HepG2 (cell line): ENCODE measurements at regions not wholly inside any gene's neighbourhood (a gene's known extent, or its start where the extent isn't known, plus 50 kb on each side); places are given as distances from the start of the nearest gene placed in this dataset.

ENCODE experiments used
- ATAC-seq: fragments of 200-7000 bp; cut with Tn5 transposase; 3 replicates; pipeline ENCODE4 v1.9.1; 2020; ENCODE audit warnings: mild to moderate bottlenecking, moderate library complexity
- BruUV-seq: library from RNA; stranded (reverse); fragments of 400-500 nt; replicated peaks from 2 replicates; lab custom pipeline; 2021; lab: Mats Ljungman, UMichigan
- CTCF ChIA-PET: fragments of 300-600 bp; formaldehyde crosslinking; extraction: SDS; loops from one replicate; lab custom pipeline; 2021; ENCODE audit warnings: low total read pairs, inconsistent platforms, low intra/inter-chr PET ratio; lab: Yijun Ruan, JAX
- POLR2A ChIA-PET: fragments of 350-600 bp; sonication (Branson Sonifier 250); formaldehyde crosslinking; loops from one replicate; lab custom pipeline; 2020; ENCODE audit warnings: antibody characterized with exemption, inconsistent platforms; lab: Yijun Ruan, JAX
- DNase-seq: peaks from one replicate; pipeline ENCODE4 v3.0.0-alpha.2; 2015; ENCODE audit warnings: low spot score
- FAIRE-seq: peaks from 3 replicates; lab custom pipeline; 2011; peaks lifted over from hg19 to GRCh38; lab: Jason Lieb, UNC
- H2AFZ ChIP-seq: one replicate; pipeline ENCODE4 v1.6.1; 2011; ENCODE audit warnings: low read length, inconsistent platforms
- H3K27ac ChIP-seq: fragments of 300-600 bp; 3 replicates; pipeline ENCODE4 v1.8.0; 2011; ENCODE audit warnings: mixed run types, mild to moderate bottlenecking, mixed read lengths, low read length, inconsistent platforms; ENCODE audit not compliant: insufficient read depth; ENCODE audit errors: extremely low read length
- H3K27me3 ChIP-seq, 2 experiments: fragments of 200-600 bp in 1 of 2; 2 replicates in 1 of 2; 3 replicates in 1 of 2; pipeline versions ENCODE4 v1.6.0 to v1.8.0; 2011; ENCODE audit warnings: low read length in 2 of 2, mild to moderate bottlenecking in 2 of 2, moderate library complexity in 2 of 2, inconsistent platforms in 1 of 2; ENCODE audit not compliant: insufficient read depth in 2 of 2, control insufficient read depth in 1 of 2
- H3K36me3 ChIP-seq, 2 experiments: fragments of 200-600 bp in 1 of 2; replicated peaks in 1 of 2; 2 replicates in 1 of 2; 3 replicates in 1 of 2; pipeline versions ENCODE4 v1.5.1 to v1.8.0; 2011; ENCODE audit warnings: low read length in 2 of 2, inconsistent platforms in 1 of 2; ENCODE audit not compliant: insufficient read depth in 2 of 2, control insufficient read depth in 1 of 2
- H3K4me1 ChIP-seq: 2 replicates; pipeline ENCODE4 v1.5.1; 2012; ENCODE audit warnings: low read length, inconsistent platforms; ENCODE audit not compliant: insufficient read depth
- H3K4me2 ChIP-seq: 2 replicates; pipeline ENCODE4 v1.6.0; 2011; ENCODE audit warnings: low read depth, low read length, inconsistent platforms
- H3K4me3 ChIP-seq, 3 experiments: fragments of 200-600 bp in 1 of 3; sonication (generic), shearing (Covaris generic) in 1 of 3; replicated peaks in 1 of 3; 2 replicates each; pipeline ENCODE4 v1.5.1; 2011 to 2016; ENCODE audit warnings: low read length in 3 of 3, inconsistent platforms in 2 of 3, low read depth in 2 of 3, mild to moderate bottlenecking in 2 of 3, control low read depth in 1 of 3, mixed read lengths in 1 of 3; ENCODE audit not compliant: insufficient read depth in 1 of 3
- H3K79me2 ChIP-seq: one replicate; pipeline ENCODE4 v1.6.1; 2011; ENCODE audit warnings: low read length, inconsistent platforms; ENCODE audit not compliant: insufficient read depth
- H3K9ac ChIP-seq: 2 replicates; pipeline ENCODE4 v1.6.0; 2011; ENCODE audit warnings: mild to moderate bottlenecking, low read depth, low read length, inconsistent platforms; ENCODE audit not compliant: insufficient read depth
- H3K9me3 ChIP-seq: 2 replicates; pipeline ENCODE4 v1.5.1; 2012; ENCODE audit warnings: mild to moderate bottlenecking, low read length
- H4K20me1 ChIP-seq: 2 replicates; pipeline ENCODE4 v1.6.0; 2011; ENCODE audit warnings: inconsistent platforms, mild to moderate bottlenecking, low read length, moderate library complexity; ENCODE audit not compliant: insufficient read depth
- BCL3 ChIP-seq: sonication (generic); formaldehyde crosslinking; IDR thresholded peaks from 2 replicates; pipeline ENCODE4 v1.5.1; 2020; ENCODE audit warnings: mild to moderate bottlenecking, missing genetic modification reagents, moderate library complexity
- HDAC6 ChIP-seq: fragments of 200-600 bp; sonication (generic); IDR thresholded peaks from 2 replicates; pipeline ENCODE4 v1.7.0; 2017; ENCODE audit warnings: mild to moderate bottlenecking, antibody characterized with exemption, low read length, low read depth
- IKZF4 ChIP-seq: sonication (generic); formaldehyde crosslinking; IDR thresholded peaks from 2 replicates; pipeline ENCODE4 v1.5.1; 2020; ENCODE audit warnings: borderline replicate concordance, mild to moderate bottlenecking, low read depth, missing genetic modification reagents; ENCODE audit errors: not compliant biosample characterization
- MAFF ChIP-seq: IDR thresholded peaks from 2 replicates; pipeline ENCODE4 v1.6.1; 2011; ENCODE audit warnings: low read depth, low read length, improper control_type of control experiment
- MAFK ChIP-seq, 2 experiments: IDR thresholded peaks in 1 of 2; conservative IDR thresholded peaks in 1 of 2; 2 replicates each; pipeline ENCODE4 v1.6.1; 2011; ENCODE audit warnings: improper control_type of control experiment in 2 of 2, low read length in 2 of 2
- NFKB2 ChIP-seq: sonication (generic); formaldehyde crosslinking; IDR thresholded peaks from 2 replicates; pipeline ENCODE4 v1.4.0; 2020; ENCODE audit warnings: missing genetic modification reagents, borderline replicate concordance
- SMAD3 ChIP-seq: sonication (generic); formaldehyde crosslinking; IDR thresholded peaks from 2 replicates; pipeline ENCODE4 v1.4.0; 2020; ENCODE audit warnings: missing genetic modification reagents
- SNAPC2 ChIP-seq: sonication (generic); formaldehyde crosslinking; IDR thresholded peaks from 2 replicates; pipeline ENCODE4 v1.8.1; 2022; ENCODE audit warnings: mild to moderate bottlenecking, missing genetic modification reagents
- SYNCRIP ChIP-seq: fragments of 200-400 bp; formaldehyde crosslinking; IDR thresholded peaks from 2 replicates; pipeline ENCODE4 v1.6.1; 2018; ENCODE audit warnings: mild to moderate bottlenecking, low read depth, low read length; ENCODE audit not compliant: insufficient read depth
- THAP7 ChIP-seq: sonication (generic); formaldehyde crosslinking; IDR thresholded peaks from 2 replicates; pipeline ENCODE4 v1.8.1; 2023; ENCODE audit warnings: mild to moderate bottlenecking, missing genetic modification reagents
- ZC3H4 ChIP-seq: sonication (generic); formaldehyde crosslinking; IDR thresholded peaks from 2 replicates; pipeline ENCODE4 v1.4.0; 2020; ENCODE audit warnings: missing genetic modification reagents, borderline replicate concordance
- ZNF329 ChIP-seq: sonication (generic); formaldehyde crosslinking; IDR thresholded peaks from 2 replicates; pipeline ENCODE4 v1.9.0; 2021; ENCODE audit warnings: low read depth, mild to moderate bottlenecking, missing genetic modification reagents
- ZNF674 ChIP-seq: sonication (generic); formaldehyde crosslinking; IDR thresholded peaks from 2 replicates; pipeline ENCODE4 v1.5.0; 2020; ENCODE audit warnings: low read depth, mild to moderate bottlenecking, missing genetic modification reagents
- ZNF891 ChIP-seq: sonication (generic); formaldehyde crosslinking; IDR thresholded peaks from 2 replicates; pipeline ENCODE4 v1.5.0; 2020; ENCODE audit warnings: mild to moderate bottlenecking, missing genetic modification reagents
- WGBS: methylation state at CpG from one replicate; pipeline ENCODE4 v1.1.6; 2017; ENCODE audit warnings: low lambda C conversion rate; 5-methylcytosine and 5-hydroxymethylcytosine counted together
- in situ Hi-C: cut with HindIII; loops from 2 replicates; pipeline ENCODE4 v1.10.0; 2017; ENCODE audit warnings: low pct_unique_long_range_greater_than_20kb; ENCODE audit not compliant: extremely low pct_ligation_motif_present
- intact Hi-C: fragments of 100-400 bp; cut with micrococcal nuclease; formaldehyde crosslinking; loops from one replicate; pipeline ENCODE4 v1.10.0; 2022; ENCODE audit not compliant: unreplicated experiment

GRCh38 chr4:136653640-136654406, 878.5 kb downstream of the PCDH18 start:
- TF ChIP-seq MAFK (conservative IDR thresholded peaks at IDR 0.05 in 1 of 2, IDR thresholded peaks at IDR 0.05 in 1 of 2; ENCODE audit: low read length in 2 of 2) (peak; percentile 46 to 82), SNAPC2 (no peak), THAP7 (CRISPR knock-in tag) (no peak), MAFF (peak; percentile 54)
- no TSS peak for BruUV-seq
- no peak overlapping the region for H3K4me3 ChIP-seq
- H3K27ac ChIP-seq: no peak overlapping the region
- H3K79me2 ChIP-seq: no peaks in the 10 kb centered on the region
- no peaks in the 10 kb centered on the region for H3K36me3 ChIP-seq
- no peaks in the 10 kb centered on the region for H4K20me1 ChIP-seq
- H2AFZ ChIP-seq: no peak overlapping the region
- FAIRE-seq (no peak), ATAC-seq (no peak), DNase-seq (no peak)
- no peaks in the 10 kb centered on the region for H3K9me3 ChIP-seq
- 9% methylated on average over 7 of the region's 7 CpGs for WGBS
- H3K9ac ChIP-seq: no peak overlapping the region
- H3K4me1 ChIP-seq: no peaks in the 10 kb centered on the region
- in situ Hi-C loops (no loop called here), intact Hi-C loops (no loop called here)
- H3K4me2 ChIP-seq: no peak overlapping the region
- POLR2A ChIA-PET: no interaction called here
- no peaks in the 10 kb centered on the region for H3K27me3 ChIP-seq
- CTCF ChIA-PET: no interaction called here

GRCh38 chr4:136651932-136652331, 880.4 kb downstream of the PCDH18 start:
- intact Hi-C loops: no loop called here
- in situ Hi-C loops: no loop called here
- H3K9me3 ChIP-seq: no peaks in the 10 kb centered on the region
- H3K27ac ChIP-seq: no peak overlapping the region
- H3K4me3 ChIP-seq: no peak overlapping the region
- DNase-seq: no peak
- H3K79me2 ChIP-seq: no peaks in the 10 kb centered on the region
- H3K36me3 ChIP-seq: no peaks in the 10 kb centered on the region
- H3K9ac ChIP-seq: no peak overlapping the region
- no TSS peak for BruUV-seq
- H3K27me3 ChIP-seq: no peaks in the 10 kb centered on the region
- no peaks in the 10 kb centered on the region for H4K20me1 ChIP-seq
- no peaks in the 10 kb centered on the region for H3K4me1 ChIP-seq
- POLR2A ChIA-PET: no interaction called here
- FAIRE-seq: no peak
- no peak overlapping the region for H2AFZ ChIP-seq
- CTCF ChIA-PET: no interaction called here
- ATAC-seq: no peak
- TF ChIP-seq ZC3H4 (CRISPR knock-in tag) (no peak), SMAD3 (CRISPR knock-in tag) (no peak), ZNF891 (CRISPR knock-in tag) (no peak), HDAC6 (no peak), NFKB2 (CRISPR knock-in tag) (no peak), BCL3 (CRISPR knock-in tag) (no peak), IKZF4 (CRISPR knock-in tag) (no peak), ZNF329 (no peak), ZNF674 (CRISPR knock-in tag) (no peak), SYNCRIP (no peak)
- no peak overlapping the region for H3K4me2 ChIP-seq
